ENCODE measurements at regions not wholly inside any gene's neighbourhood (a gene's known extent, or its start where the extent isn't known, plus 50 kb on each side); places are given as distances from the start of the nearest gene placed in this dataset.

GRCh38 chr20:25142435-25142834 is 53.1 kb upstream of the ENTPD6 start:
- Mint-ChIP-seq H3K27me3 (ENCODE audit: low read depth, poor library complexity) (peaks cover 31% of the 10 kb centered on the region), H3K27ac (no peak overlapping the region)
- TF ChIP-seq CTCF (IDR thresholded peaks at IDR 0.05): no peak

GRCh38 chr20:25145131-25145530 is 50.4 kb upstream of the ENTPD6 start:
- no peak for TF ChIP-seq CTCF (IDR thresholded peaks at IDR 0.05)
- Mint-ChIP-seq H3K27ac (no peak overlapping the region), H3K4me3 (no peak overlapping the region), H3K4me1 (no peaks in the 10 kb centered on the region), H3K36me3 (ENCODE audit: low read depth) (no peaks in the 10 kb centered on the region), H3K27me3 (ENCODE audit: low read depth, poor library complexity) (peaks cover 28% of the 10 kb centered on the region), H3K9me3 (no peaks in the 10 kb centered on the region)
- no peak for DNase-seq

More at GRCh38 chr20:25142435-25142834, 53.1 kb upstream of the ENTPD6 start:
- DNase-seq: no peak
- Mint-ChIP-seq H3K36me3 (ENCODE audit: low read depth) (no peaks in the 10 kb centered on the region), H3K9me3 (no peaks in the 10 kb centered on the region), H3K4me3 (no peak overlapping the region), H3K4me1 (no peaks in the 10 kb centered on the region)
